ENCODE measurements at regions not wholly inside any gene's neighbourhood (a gene's known extent, or its start where the extent isn't known, plus 50 kb on each side); places are given as distances from the start of the nearest gene placed in this dataset.
"Not testable (repeated sequence)": the region's sequence is repeated elsewhere in the genome, so short reads cannot be mapped to it uniquely, and the experiment has no call there.

- Histone ChIP-seq H3K27me3 (ENCODE audit: control insufficient read depth, insufficient read depth, low read length) (no peaks in the 10 kb centered on the region), H3K4me3 (ENCODE audit: low read depth, low read length) (no peak overlapping the region), H3K27ac (ENCODE audit: low read depth, low read length) (no peak overlapping the region), H3K9me3 (ENCODE audit: control insufficient read depth, insufficient read depth, low read length) (no peaks in the 10 kb centered on the region)
- ChIA-PET CTCF (no interaction called here), POLR2A (no interaction called here)
- DNase-seq (ENCODE audit: low read depth, low spot score) = no peak
- TF ChIP-seq CTCF (IDR thresholded peaks at IDR 0.05; ENCODE audit: low read depth, low read length) = no peak
Observed at GRCh38 chr12:58673021-58673420, 247.3 kb downstream of the LRIG3 start.

- H3K27ac ChIP-seq (ENCODE audit: low read depth, low read length); DNase-seq (ENCODE audit: low read depth, low spot score); POLR2A ChIA-PET; H3K9me3 ChIP-seq (ENCODE audit: control insufficient read depth, insufficient read depth, low read length); H3K4me3 ChIP-seq (ENCODE audit: low read depth, low read length); CTCF ChIA-PET; H3K27me3 ChIP-seq (ENCODE audit: control insufficient read depth, insufficient read depth, low read length): not testable (repeated sequence)
Observed at GRCh38 chr12:58677833-58678232, 242.5 kb downstream of the LRIG3 start.

GRCh38 chr12:58678753-58679152 is 241.6 kb downstream of the LRIG3 start:
- CTCF ChIA-PET = no interaction called here
- POLR2A ChIA-PET = no interaction called here

GRCh38 chr12:58681730-58682129 is 238.6 kb downstream of the LRIG3 start:
- POLR2A ChIA-PET = no interaction called here
- H3K9me3 ChIP-seq (ENCODE audit: control insufficient read depth, insufficient read depth, low read length) = peaks cover 4% of the 10 kb centered on the region; the same call in 1 of the 2 replicates
- H3K27ac ChIP-seq (ENCODE audit: low read depth, low read length) = no peak overlapping the region
- TF ChIP-seq CTCF (IDR thresholded peaks at IDR 0.05; ENCODE audit: low read depth, low read length) = no peak
- CTCF ChIA-PET = interaction anchor here (0.6 kb wide), 1 partner anchor 31 kb away, joined by 3 read pairs; no protein-coding TSS in a partner anchor
- H3K27me3 ChIP-seq (ENCODE audit: control insufficient read depth, insufficient read depth, low read length) = no peaks in the 10 kb centered on the region
- DNase-seq (ENCODE audit: low read depth, low spot score) = no peak
- H3K4me3 ChIP-seq (ENCODE audit: low read depth, low read length) = no peak overlapping the region

More at GRCh38 chr12:58678753-58679152, 241.6 kb downstream of the LRIG3 start:
- no peak for DNase-seq (ENCODE audit: low read depth, low spot score)
- Histone ChIP-seq H3K27ac (ENCODE audit: low read depth, low read length) (no peak overlapping the region), H3K9me3 (ENCODE audit: control insufficient read depth, insufficient read depth, low read length) (peaks cover 4% of the 10 kb centered on the region; the same call in 1 of the 2 replicates), H3K27me3 (ENCODE audit: control insufficient read depth, insufficient read depth, low read length) (no peaks in the 10 kb centered on the region), H3K4me3 (ENCODE audit: low read depth, low read length) (no peak overlapping the region)
- no peak for TF ChIP-seq CTCF (IDR thresholded peaks at IDR 0.05; ENCODE audit: low read depth, low read length)

- ChIA-PET CTCF (no interaction called here), POLR2A (no interaction called here)
- Histone ChIP-seq H3K9me3 (ENCODE audit: control insufficient read depth, insufficient read depth, low read length) (peaks cover 11% of the 10 kb centered on the region; the same call in 1 of the 2 replicates), H3K27ac (ENCODE audit: low read depth, low read length) (no peak overlapping the region), H3K4me3 (ENCODE audit: low read depth, low read length) (no peak overlapping the region), H3K27me3 (ENCODE audit: control insufficient read depth, insufficient read depth, low read length) (no peaks in the 10 kb centered on the region)
- no peak for DNase-seq (ENCODE audit: low read depth, low spot score)
- no peak for TF ChIP-seq CTCF (IDR thresholded peaks at IDR 0.05; ENCODE audit: low read depth, low read length)
Observed at GRCh38 chr12:58695263-58695662, 225.0 kb downstream of the LRIG3 start.

- no peaks in the 10 kb centered on the region for H3K27me3 ChIP-seq (ENCODE audit: control insufficient read depth, insufficient read depth, low read length)
- H3K4me3 ChIP-seq (ENCODE audit: low read depth, low read length) = no peak overlapping the region
- H3K9me3 ChIP-seq (ENCODE audit: control insufficient read depth, insufficient read depth, low read length) = no peaks in the 10 kb centered on the region
- no peak for DNase-seq (ENCODE audit: low read depth, low spot score)
- POLR2A ChIA-PET = no interaction called here
- no peak overlapping the region for H3K27ac ChIP-seq (ENCODE audit: low read depth, low read length)
- TF ChIP-seq CTCF (IDR thresholded peaks at IDR 0.05; ENCODE audit: low read depth, low read length) = no peak
- CTCF ChIA-PET = no interaction called here
Observed at GRCh38 chr12:58701536-58701935, 218.8 kb downstream of the LRIG3 start.
